ENCODE measurements at regions not wholly inside any gene's neighbourhood (a gene's known extent, or its start where the extent isn't known, plus 50 kb on each side); places are given as distances from the start of the nearest gene placed in this dataset.

DNA sequence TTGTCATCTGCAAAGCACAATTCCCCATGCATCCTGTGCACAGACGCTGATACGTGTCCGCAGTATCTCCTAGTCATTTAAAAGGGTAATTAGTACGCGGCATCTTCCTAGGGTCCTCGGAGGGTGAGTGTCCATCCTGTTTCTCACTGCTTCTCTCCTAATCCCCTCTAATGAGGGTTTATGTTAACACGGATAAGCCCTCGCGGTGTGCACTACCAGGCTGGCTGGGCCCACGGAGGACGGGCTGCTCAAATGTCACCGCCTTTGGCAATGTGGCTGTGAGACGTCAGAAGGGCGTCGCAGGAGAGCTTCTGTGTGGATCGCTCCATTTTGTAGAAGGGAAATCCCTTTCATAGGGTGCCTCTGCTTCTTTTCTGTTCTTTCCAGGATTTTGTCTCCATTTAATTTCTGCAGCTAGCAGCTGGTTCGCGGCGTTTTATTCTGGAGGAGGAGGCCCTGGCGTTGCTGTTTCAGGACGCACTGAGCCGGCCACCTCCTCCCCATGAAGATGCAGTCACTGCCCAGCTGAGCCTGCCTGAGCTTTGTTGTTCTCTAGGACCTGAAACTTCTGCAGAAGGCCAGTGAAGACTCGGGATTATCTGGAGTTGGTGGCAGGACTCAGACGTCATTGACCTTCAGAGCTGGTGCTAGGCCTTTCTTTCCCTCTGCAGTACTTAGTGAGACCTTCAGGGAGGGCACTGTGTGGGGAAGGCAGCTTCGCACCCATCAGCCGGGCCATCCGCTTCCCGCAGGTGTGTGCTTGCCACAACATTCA, 326.1 kb upstream of the IRX1 start:
- Histone ChIP-seq H3K27ac (no peak overlapping the region), H3K4me3 (no peak overlapping the region), H3K4me2 (no peak overlapping the region), H3K4me1 (no peaks in the 10 kb centered on the region), H3K9me3 (no peaks in the 10 kb centered on the region)
- TF ChIP-seq, protein P1, sequence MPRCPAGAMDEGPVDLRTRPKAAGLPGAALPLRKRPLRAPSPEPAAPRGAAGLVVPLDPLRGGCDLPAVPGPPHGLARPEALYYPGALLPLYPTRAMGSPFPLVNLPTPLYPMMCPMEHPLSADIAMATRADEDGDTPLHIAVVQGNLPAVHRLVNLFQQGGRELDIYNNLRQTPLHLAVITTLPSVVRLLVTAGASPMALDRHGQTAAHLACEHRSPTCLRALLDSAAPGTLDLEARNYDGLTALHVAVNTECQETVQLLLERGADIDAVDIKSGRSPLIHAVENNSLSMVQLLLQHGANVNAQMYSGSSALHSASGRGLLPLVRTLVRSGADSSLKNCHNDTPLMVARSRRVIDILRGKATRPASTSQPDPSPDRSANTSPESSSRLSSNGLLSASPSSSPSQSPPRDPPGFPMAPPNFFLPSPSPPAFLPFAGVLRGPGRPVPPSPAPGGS (IDR thresholded peaks at IDR 0.05) = no peak
- TF ChIP-seq JUN (IDR thresholded peaks at IDR 0.05) (no peak), NPAS2 (CRISPR knock-in tag; IDR thresholded peaks at IDR 0.05; ENCODE audit: borderline replicate concordance) (no peak), NR3C1 (IDR thresholded peaks at IDR 0.05) (no peak), HEYL (CRISPR knock-in tag; IDR thresholded peaks at IDR 0.05) (no peak), EHF (CRISPR knock-in tag; IDR thresholded peaks at IDR 0.05) (no peak), CHD2 (IDR thresholded peaks at IDR 0.05; ENCODE audit: low read length, partially characterized antibody) (no peak), JUNB (IDR thresholded peaks at IDR 0.05) (no peak), RNF2 (IDR thresholded peaks at IDR 0.05; ENCODE audit: borderline replicate concordance, low read depth) (no peak)
- TF ChIP-seq, protein P2, sequence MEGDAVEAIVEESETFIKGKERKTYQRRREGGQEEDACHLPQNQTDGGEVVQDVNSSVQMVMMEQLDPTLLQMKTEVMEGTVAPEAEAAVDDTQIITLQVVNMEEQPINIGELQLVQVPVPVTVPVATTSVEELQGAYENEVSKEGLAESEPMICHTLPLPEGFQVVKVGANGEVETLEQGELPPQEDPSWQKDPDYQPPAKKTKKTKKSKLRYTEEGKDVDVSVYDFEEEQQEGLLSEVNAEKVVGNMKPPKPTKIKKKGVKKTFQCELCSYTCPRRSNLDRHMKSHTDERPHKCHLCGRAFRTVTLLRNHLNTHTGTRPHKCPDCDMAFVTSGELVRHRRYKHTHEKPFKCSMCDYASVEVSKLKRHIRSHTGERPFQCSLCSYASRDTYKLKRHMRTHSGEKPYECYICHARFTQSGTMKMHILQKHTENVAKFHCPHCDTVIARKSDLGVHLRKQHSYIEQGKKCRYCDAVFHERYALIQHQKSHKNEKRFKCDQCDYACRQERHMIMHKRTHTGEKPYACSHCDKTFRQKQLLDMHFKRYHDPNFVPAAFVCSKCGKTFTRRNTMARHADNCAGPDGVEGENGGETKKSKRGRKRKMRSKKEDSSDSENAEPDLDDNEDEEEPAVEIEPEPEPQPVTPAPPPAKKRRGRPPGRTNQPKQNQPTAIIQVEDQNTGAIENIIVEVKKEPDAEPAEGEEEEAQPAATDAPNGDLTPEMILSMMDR (IDR thresholded peaks at IDR 0.05) = no peak
- TF ChIP-seq, protein P3, sequence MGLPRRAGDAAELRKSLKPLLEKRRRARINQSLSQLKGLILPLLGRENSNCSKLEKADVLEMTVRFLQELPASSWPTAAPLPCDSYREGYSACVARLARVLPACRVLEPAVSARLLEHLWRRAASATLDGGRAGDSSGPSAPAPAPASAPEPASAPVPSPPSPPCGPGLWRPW (IDR thresholded peaks at IDR 0.05) = no peak
- ChIA-PET CTCF (interaction anchor here (0.6 kb wide), 1 partner anchor 427 kb away, joined by 3 read pairs; no protein-coding TSS in a partner anchor), POLR2A (no interaction called here)
- WGBS (ENCODE audit: missing lambda C conversion rate) = 56% methylated on average over 25 of the region's 28 CpGs
- FAIRE-seq = no peak
- DNase-seq (ENCODE audit: low read depth in 1 of 2, low spot score in 1 of 2) = no peak
- no peak for ATAC-seq

DNA sequence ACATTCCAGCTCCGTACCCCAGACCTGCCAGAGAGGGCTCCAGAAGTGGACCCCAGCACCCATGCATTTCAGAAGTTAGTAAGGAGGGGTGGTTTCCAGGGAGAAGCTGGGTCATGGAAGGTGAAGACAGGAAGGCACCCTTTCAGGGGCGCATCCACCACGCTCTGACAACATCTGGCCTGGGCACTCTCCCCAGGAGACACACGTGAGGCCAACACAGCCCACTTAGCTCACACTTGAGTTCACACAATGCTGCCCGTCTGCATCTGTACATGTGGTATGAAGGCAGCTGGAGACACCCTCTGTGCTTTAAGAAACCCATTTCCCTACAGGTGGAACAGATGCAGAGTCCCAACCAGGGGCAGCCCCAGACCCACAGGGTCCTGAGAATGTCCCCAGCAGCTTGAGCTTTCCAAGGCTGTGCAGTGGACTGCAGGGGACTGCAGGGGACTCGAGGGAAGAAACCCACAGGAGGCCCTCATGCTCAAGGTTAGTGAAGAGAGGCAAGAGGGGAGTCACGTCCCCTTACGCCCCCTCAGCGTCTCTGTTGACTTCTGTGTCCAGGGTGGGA, 326.8 kb upstream of the IRX1 start:
- H3K27ac ChIP-seq = no peak overlapping the region
- no peaks in the 10 kb centered on the region for H3K4me1 ChIP-seq
- ChIA-PET CTCF (interaction anchor here (0.6 kb wide), 1 partner anchor 428 kb away, joined by 3 read pairs; no protein-coding TSS in a partner anchor), POLR2A (no interaction called here)
- ATAC-seq = no peak
- FAIRE-seq = no peak
- TF ChIP-seq HEYL (CRISPR knock-in tag; IDR thresholded peaks at IDR 0.05) = no peak
- TF ChIP-seq, protein P2 (IDR thresholded peaks at IDR 0.05) = no peak
- TF ChIP-seq BHLHE40 (IDR thresholded peaks at IDR 0.05; ENCODE audit: low read depth, low read length) = no peak
- no peak for TF ChIP-seq GATA3 (IDR thresholded peaks at IDR 0.05; ENCODE audit: borderline replicate concordance)
- TF ChIP-seq, protein P4, sequence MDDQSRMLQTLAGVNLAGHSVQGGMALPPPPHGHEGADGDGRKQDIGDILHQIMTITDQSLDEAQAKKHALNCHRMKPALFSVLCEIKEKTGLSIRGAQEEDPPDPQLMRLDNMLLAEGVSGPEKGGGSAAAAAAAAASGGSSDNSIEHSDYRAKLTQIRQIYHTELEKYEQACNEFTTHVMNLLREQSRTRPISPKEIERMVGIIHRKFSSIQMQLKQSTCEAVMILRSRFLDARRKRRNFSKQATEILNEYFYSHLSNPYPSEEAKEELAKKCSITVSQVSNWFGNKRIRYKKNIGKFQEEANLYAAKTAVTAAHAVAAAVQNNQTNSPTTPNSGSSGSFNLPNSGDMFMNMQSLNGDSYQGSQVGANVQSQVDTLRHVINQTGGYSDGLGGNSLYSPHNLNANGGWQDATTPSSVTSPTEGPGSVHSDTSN (IDR thresholded peaks at IDR 0.05) = no peak
- TF ChIP-seq JUNB (IDR thresholded peaks at IDR 0.05) = no peak
- TF ChIP-seq CBX2 (IDR thresholded peaks at IDR 0.05; ENCODE audit: borderline replicate concordance, low read depth) = no peak
- TF ChIP-seq POLR2A (IDR thresholded peaks at IDR 0.05; ENCODE audit: low read length) = no peak
- WGBS (ENCODE audit: missing lambda C conversion rate) = 10% methylated on average over 6 of the region's 9 CpGs
- no peak for DNase-seq (ENCODE audit: low read depth in 1 of 2, low spot score in 1 of 2)
- H3K4me3 ChIP-seq = no peak overlapping the region
- H3K4me2 ChIP-seq = no peak overlapping the region
- H3K9me3 ChIP-seq = no peaks in the 10 kb centered on the region

Measured in A549 (cell line).